Endothelial cell of umbilical vein (primary cell): ENCODE measurements at regions not wholly inside any gene's neighbourhood (a gene's known extent, or its start where the extent isn't known, plus 50 kb on each side); places are given as distances from the start of the nearest gene placed in this dataset.

Source experiments
- BruUV-seq: library from RNA; stranded (reverse); fragments of 400-500 nt; replicated peaks from 2 replicates; lab custom pipeline; 2021; lab: Mats Ljungman, UMichigan
- CTCF ChIA-PET: fragments of 300-600, 350-600 bp; sonication (Branson Sonifier 250); formaldehyde crosslinking; loops from one replicate; lab custom pipeline; 2021; ENCODE audit warnings: antibody characterized with exemption, inconsistent platforms; lab: Charles Lee
- POLR2A ChIA-PET: fragments of 300-600, 350-600 bp; sonication (Branson Sonifier 250); formaldehyde crosslinking; loops from one replicate; lab custom pipeline; 2021; ENCODE audit warnings: antibody characterized with exemption, inconsistent platforms; lab: Charles Lee
- DNase-seq: peaks from one replicate; pipeline ENCODE4 v3.0.0-alpha.2; 2011; ENCODE audit warnings: low read depth, low spot score
- FAIRE-seq: peaks from 2 replicates; lab custom pipeline; 2011; peaks lifted over from hg19 to GRCh38; lab: Jason Lieb, UNC
- H2AFZ ChIP-seq: 2 replicates; pipeline ENCODE4 v1.6.0; 2012; ENCODE audit warnings: low read depth, low read length, control low read depth, inconsistent platforms
- H3K27ac ChIP-seq: 2 replicates; pipeline ENCODE4 v1.5.1; 2011; ENCODE audit warnings: low read depth, mild to moderate bottlenecking, control low read depth, low read length, moderate library complexity; ENCODE audit not compliant: insufficient read depth
- H3K27me3 ChIP-seq, 2 experiments: 2 replicates each; pipeline versions ENCODE4 v1.6.0 to v1.6.1; 2011; ENCODE audit warnings: low read length in 2 of 2, mixed read lengths in 1 of 2; ENCODE audit not compliant: control insufficient read depth in 2 of 2, insufficient read depth in 2 of 2
- H3K36me3 ChIP-seq, 2 experiments: 2 replicates in 1 of 2; 3 replicates in 1 of 2; pipeline ENCODE4 v1.5.1; 2011; ENCODE audit warnings: low read length in 2 of 2, mild to moderate bottlenecking in 1 of 2, moderate library complexity in 1 of 2; ENCODE audit not compliant: control insufficient read depth in 2 of 2, insufficient read depth in 2 of 2; ENCODE audit errors: extremely low read depth in 1 of 2
- H3K4me1 ChIP-seq: 3 replicates; pipeline ENCODE4 v1.5.1; 2011; ENCODE audit warnings: mild to moderate bottlenecking, low read length; ENCODE audit not compliant: control insufficient read depth, insufficient read depth; ENCODE audit errors: extremely low read depth
- H3K4me2 ChIP-seq: 2 replicates; pipeline ENCODE4 v1.6.1; 2011; ENCODE audit warnings: low read length, control low read depth, mixed read lengths; ENCODE audit not compliant: insufficient read depth
- H3K4me3 ChIP-seq, 3 experiments: fragments of 200-600 bp in 1 of 3; sonication (generic), shearing (Covaris generic) in 1 of 3; replicated peaks in 1 of 3; 2 replicates each; pipeline ENCODE4 v1.5.1; 2011 to 2016; ENCODE audit warnings: control low read depth in 3 of 3, low read length in 3 of 3, mild to moderate bottlenecking in 2 of 3, inconsistent platforms in 1 of 3, low read depth in 1 of 3, moderate library complexity in 1 of 3; ENCODE audit not compliant: insufficient read depth in 1 of 3
- H3K79me2 ChIP-seq: 2 replicates; pipeline ENCODE4 v1.6.0; 2012; ENCODE audit warnings: low read length, inconsistent platforms; ENCODE audit not compliant: control insufficient read depth, insufficient read depth
- H3K9ac ChIP-seq: replicated peaks from 2 replicates; pipeline ENCODE3; 2011; ENCODE audit warnings: low read length, control low read depth; ENCODE audit not compliant: insufficient read depth; ENCODE audit errors: extremely low read depth
- H3K9me1 ChIP-seq: replicated peaks from 3 replicates; pipeline ENCODE4 v1.6.0; 2011; ENCODE audit warnings: mild to moderate bottlenecking, low read length; ENCODE audit not compliant: control insufficient read depth, insufficient read depth; ENCODE audit errors: extremely low read depth
- H3K9me3 ChIP-seq: replicated peaks from 2 replicates; pipeline ENCODE4 v1.5.1; 2012; ENCODE audit warnings: low read length, inconsistent platforms; ENCODE audit not compliant: control insufficient read depth, insufficient read depth
- H4K20me1 ChIP-seq: replicated peaks from 2 replicates; pipeline ENCODE3; 2011; ENCODE audit warnings: mild to moderate bottlenecking, low read length; ENCODE audit not compliant: control insufficient read depth, insufficient read depth; ENCODE audit errors: extremely low read depth
- EZH2 ChIP-seq: IDR thresholded peaks from 2 replicates; pipeline ENCODE4 v1.6.1; 2012; ENCODE audit warnings: borderline replicate concordance, low read depth, mild to moderate bottlenecking, moderate library complexity, low read length, inconsistent platforms; ENCODE audit not compliant: severe bottlenecking
- GATA2 ChIP-seq: IDR thresholded peaks from 2 replicates; pipeline ENCODE4 v1.7.0; 2011; ENCODE audit warnings: low read depth, mild to moderate bottlenecking, moderate library complexity, mixed read lengths, low read length; ENCODE audit not compliant: insufficient read length, insufficient read depth
- JUN ChIP-seq: IDR thresholded peaks from 2 replicates; pipeline ENCODE4 v1.6.1; 2011; ENCODE audit warnings: borderline replicate concordance, low read depth; ENCODE audit not compliant: insufficient read length, insufficient read depth
- MYC ChIP-seq: IDR thresholded peaks from one replicate; pipeline ENCODE4 v1.6.1; 2011; ENCODE audit warnings: mild to moderate bottlenecking, low read depth, low read length
- POLR2A ChIP-seq: IDR thresholded peaks from 2 replicates; pipeline ENCODE4 v1.6.1; 2012; ENCODE audit warnings: low read depth, mild to moderate bottlenecking, control low read depth, low read length
- POLR2AphosphoS5 ChIP-seq: IDR thresholded peaks from 2 replicates; pipeline ENCODE4 v1.6.1; 2012; ENCODE audit warnings: low read depth, mild to moderate bottlenecking, control low read depth, low read length, moderate library complexity; ENCODE audit not compliant: insufficient read depth
- dilution Hi-C: fragments of 300-500 bp; cut with MboI; formaldehyde crosslinking; loops from one replicate; pipeline ENCODE4 v1.15.0; 2019; ENCODE audit warnings: low sequenced_read_pairs; ENCODE audit not compliant: extremely low pct_ligation_motif_present
- intact Hi-C: fragments of 100-400 bp; cut with micrococcal nuclease; formaldehyde crosslinking; loops from one replicate; pipeline ENCODE4 v1.10.0; 2022
- TF ChIP-seq, protein P1 (sequence below): IDR thresholded peaks from 2 replicates; pipeline ENCODE4 v1.6.1; 2011; ENCODE audit not compliant: insufficient read depth, insufficient read length
- TF ChIP-seq, protein P2 (sequence below), 2 donors: IDR thresholded peaks; 1 replicate in 1 of 2; 2 replicates in 1 of 2; pipeline ENCODE4 v1.5.1; 2011; ENCODE audit warnings: low read length in 2 of 2, mild to moderate bottlenecking in 2 of 2, moderate library complexity in 2 of 2, control low read depth in 1 of 2, inconsistent platforms in 1 of 2, low read depth in 1 of 2; ENCODE audit not compliant: insufficient read depth in 1 of 2; ENCODE audit errors: extremely low read depth in 1 of 2

DNA sequence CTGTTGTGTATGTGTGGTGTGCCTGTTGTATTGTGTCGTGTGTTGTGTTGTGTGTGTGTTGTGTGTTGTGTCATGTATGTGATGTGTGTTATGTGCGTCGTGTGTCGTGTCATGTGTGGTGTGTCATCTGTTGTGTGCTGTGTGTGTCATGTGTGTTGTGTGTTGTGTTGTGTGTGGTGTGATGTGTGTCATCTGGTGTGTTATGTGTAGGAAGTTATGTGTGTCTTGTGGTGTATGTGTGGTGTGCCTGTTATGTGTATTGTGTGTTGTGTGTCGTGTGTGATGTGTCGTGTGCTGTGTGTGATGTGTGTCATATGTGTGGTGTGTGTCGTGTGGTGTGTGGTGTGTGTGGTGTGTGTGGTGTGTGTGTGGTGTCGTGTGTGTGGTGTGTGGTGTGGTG lies 145.2 kb downstream of the DNAJB6 start:
- BruUV-seq, result no TSS peak
- CTCF ChIA-PET, result no interaction called here
- intact Hi-C loops (no loop called here), dilution Hi-C loops (no loop called here)
- no peak for DNase-seq
- Histone ChIP-seq H3K27me3 (no peaks in the 10 kb centered on the region), H3K9ac (no peak overlapping the region), H3K79me2 (no peaks in the 10 kb centered on the region), H3K27ac (no peak overlapping the region), H2AFZ (no peak overlapping the region), H3K36me3 (no peaks in the 10 kb centered on the region), H3K4me3 (no peak overlapping the region), H3K4me1 (no peaks in the 10 kb centered on the region), H3K4me2 (no peak overlapping the region), H3K9me3 (no peaks in the 10 kb centered on the region), H3K9me1 (no peaks in the 10 kb centered on the region), H4K20me1 (no peaks in the 10 kb centered on the region)
- no peak for TF ChIP-seq GATA2
- no peak for TF ChIP-seq POLR2AphosphoS5
- no peak for TF ChIP-seq EZH2
- TF ChIP-seq POLR2A, result no peak
- TF ChIP-seq, protein P1, sequence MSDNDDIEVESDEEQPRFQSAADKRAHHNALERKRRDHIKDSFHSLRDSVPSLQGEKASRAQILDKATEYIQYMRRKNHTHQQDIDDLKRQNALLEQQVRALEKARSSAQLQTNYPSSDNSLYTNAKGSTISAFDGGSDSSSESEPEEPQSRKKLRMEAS, result no peak
- no peak for TF ChIP-seq MYC
- TF ChIP-seq, protein P2, sequence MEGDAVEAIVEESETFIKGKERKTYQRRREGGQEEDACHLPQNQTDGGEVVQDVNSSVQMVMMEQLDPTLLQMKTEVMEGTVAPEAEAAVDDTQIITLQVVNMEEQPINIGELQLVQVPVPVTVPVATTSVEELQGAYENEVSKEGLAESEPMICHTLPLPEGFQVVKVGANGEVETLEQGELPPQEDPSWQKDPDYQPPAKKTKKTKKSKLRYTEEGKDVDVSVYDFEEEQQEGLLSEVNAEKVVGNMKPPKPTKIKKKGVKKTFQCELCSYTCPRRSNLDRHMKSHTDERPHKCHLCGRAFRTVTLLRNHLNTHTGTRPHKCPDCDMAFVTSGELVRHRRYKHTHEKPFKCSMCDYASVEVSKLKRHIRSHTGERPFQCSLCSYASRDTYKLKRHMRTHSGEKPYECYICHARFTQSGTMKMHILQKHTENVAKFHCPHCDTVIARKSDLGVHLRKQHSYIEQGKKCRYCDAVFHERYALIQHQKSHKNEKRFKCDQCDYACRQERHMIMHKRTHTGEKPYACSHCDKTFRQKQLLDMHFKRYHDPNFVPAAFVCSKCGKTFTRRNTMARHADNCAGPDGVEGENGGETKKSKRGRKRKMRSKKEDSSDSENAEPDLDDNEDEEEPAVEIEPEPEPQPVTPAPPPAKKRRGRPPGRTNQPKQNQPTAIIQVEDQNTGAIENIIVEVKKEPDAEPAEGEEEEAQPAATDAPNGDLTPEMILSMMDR (IDR thresholded peaks at IDR 0.05; ENCODE audit: extremely low read depth in 1 of 2, insufficient read depth in 1 of 2, low read depth in 1 of 2, low read length in 2 of 2), result no peak
- TF ChIP-seq JUN, result no peak
- no peak for FAIRE-seq
- POLR2A ChIA-PET, result no interaction called here
